Skeletal muscle tissue (tissue), 4 donors: ENCODE measurements at regions not wholly inside any gene's neighbourhood (a gene's known extent, or its start where the extent isn't known, plus 50 kb on each side); places are given as distances from the start of the nearest gene placed in this dataset. TPM values are rescaled to one million over a fixed set of nuclear protein-coding genes. Genes with fewer than 3 reads are reported as not detected.

Experiments used
- H3K27ac ChIP-seq: one replicate; pipeline ENCODE4 v1.7.0; 2013; ENCODE audit warnings: mild to moderate bottlenecking, low read depth, low read length, inconsistent platforms
- H3K27me3 ChIP-seq, 3 donors: one replicate each; pipeline ENCODE4 v1.7.0; 2013; ENCODE audit warnings: low read length in 3 of 3; ENCODE audit not compliant: control insufficient read depth in 3 of 3, insufficient read depth in 3 of 3
- H3K36me3 ChIP-seq, 3 donors: one replicate each; pipeline ENCODE4 v1.7.0; 2013; ENCODE audit warnings: low read length in 3 of 3; ENCODE audit not compliant: control insufficient read depth in 3 of 3, insufficient read depth in 3 of 3
- H3K4me1 ChIP-seq, 3 donors: one replicate each; pipeline ENCODE4 v1.7.0; 2013; ENCODE audit warnings: low read length in 3 of 3, mild to moderate bottlenecking in 3 of 3; ENCODE audit not compliant: control insufficient read depth in 3 of 3, insufficient read depth in 3 of 3
- H3K4me3 ChIP-seq, 3 donors: one replicate each; pipeline ENCODE4 v1.7.0; 2013; ENCODE audit warnings: low read length in 3 of 3
- H3K9ac ChIP-seq, 3 donors: one replicate each; pipeline ENCODE4 v1.7.0; 2013; ENCODE audit warnings: low read length in 3 of 3, mild to moderate bottlenecking in 3 of 3, moderate library complexity in 2 of 3, low read depth in 1 of 3
- H3K9me3 ChIP-seq, 3 donors: one replicate each; pipeline ENCODE4 v1.7.0; 2013; ENCODE audit warnings: low read length in 3 of 3; ENCODE audit not compliant: control insufficient read depth in 3 of 3
- small RNA-seq: library from RNA; depleted of rRNA; stranded (forward); fragments of <200 nt; gene quantifications from one replicate; pipeline ENCODE3, GENCODE V24; 2014
- donor health status: Osteomylitis.

DNA sequence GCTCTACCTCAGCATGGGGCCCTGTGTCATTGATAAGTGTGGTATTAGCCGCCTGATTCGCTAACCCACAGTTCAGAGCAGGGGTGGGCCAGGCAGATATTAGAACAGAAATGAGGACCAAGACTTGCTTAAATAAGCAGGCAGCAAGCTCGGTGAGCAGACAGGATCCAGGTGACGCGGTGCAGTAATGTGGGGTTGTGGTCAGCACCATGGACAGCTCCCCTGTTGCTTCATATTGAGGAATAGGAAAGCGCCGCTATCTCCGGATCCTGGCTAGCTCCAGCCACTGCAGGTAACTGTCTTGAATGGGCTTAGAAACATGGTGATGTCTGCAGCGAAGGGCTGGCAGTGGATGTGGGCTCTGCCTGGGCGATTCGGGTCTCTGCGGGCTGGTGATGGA, 51.3 kb upstream of the GPR26 start:
- Histone ChIP-seq H3K4me1 (no peaks in the 10 kb centered on the region), H3K36me3 (no peaks in the 10 kb centered on the region), H3K9ac (no peak overlapping the region), H3K27me3 (peaks cover 0 to 7% (median 7%) of the 10 kb centered on the region in 3 donors), H3K9me3 (no peaks in the 10 kb centered on the region), H3K27ac (no peak overlapping the region), H3K4me3 (no peak overlapping the region)

Small RNA genes in the stretch of these regions (small RNA-seq; reads per million reads assigned to genes)
- gene AL160290.3, result not detected
